ENCODE measurements at regions not wholly inside any gene's neighbourhood (a gene's known extent, or its start where the extent isn't known, plus 50 kb on each side); places are given as distances from the start of the nearest gene placed in this dataset.

- Histone ChIP-seq H4K20me1 (ENCODE audit: insufficient read depth, low read length) (no peaks in the 10 kb centered on the region), H3K9me2 (ENCODE audit: low read depth, low read length) (no peaks in the 10 kb centered on the region), H3K9me3 (ENCODE audit: low read length) (no peaks in the 10 kb centered on the region), H3K4me3 (ENCODE audit: low read depth, low read length, poor library complexity, severe bottlenecking) (no peak overlapping the region), H3K4me2 (ENCODE audit: low read length) (no peak overlapping the region), H3F3A (ENCODE audit: insufficient read depth, low read length) (no peaks in the 10 kb centered on the region), H3K79me2 (ENCODE audit: insufficient read depth, low read length) (no peaks in the 10 kb centered on the region), H3K4me1 (ENCODE audit: insufficient read depth, low read length, severe bottlenecking) (no peaks in the 10 kb centered on the region), H3K36me3 (ENCODE audit: insufficient read depth, low read length) (no peaks in the 10 kb centered on the region), H3K27me3 (ENCODE audit: insufficient read depth, low read length) (no peaks in the 10 kb centered on the region), H3K9ac (ENCODE audit: low read length) (no peak overlapping the region), H3K27ac (ENCODE audit: low read depth, low read length, poor library complexity, severe bottlenecking) (no peak overlapping the region), H2AFZ (ENCODE audit: low read length) (no peak overlapping the region)
- TF ChIP-seq EZH2 (IDR thresholded peaks at IDR 0.05; ENCODE audit: borderline replicate concordance, low read length) (no peak), CTCF (IDR thresholded peaks at IDR 0.05; ENCODE audit: low read length) (no peak)
Measured at GRCh38 chr2:200102971-200103370, 147.6 kb downstream of the MAIP1 start.

GRCh38 chr2:200104015-200104414 is 148.6 kb downstream of the MAIP1 start:
- Histone ChIP-seq H3K4me2 (ENCODE audit: low read length) (no peak overlapping the region), H3K79me2 (ENCODE audit: insufficient read depth, low read length) (no peaks in the 10 kb centered on the region), H3K9me3 (ENCODE audit: low read length) (no peaks in the 10 kb centered on the region), H3K4me3 (ENCODE audit: low read depth, low read length, poor library complexity, severe bottlenecking) (no peak overlapping the region), H2AFZ (ENCODE audit: low read length) (no peak overlapping the region), H3K9ac (ENCODE audit: low read length) (no peak overlapping the region), H3F3A (ENCODE audit: insufficient read depth, low read length) (no peaks in the 10 kb centered on the region), H3K36me3 (ENCODE audit: insufficient read depth, low read length) (no peaks in the 10 kb centered on the region), H3K27ac (ENCODE audit: low read depth, low read length, poor library complexity, severe bottlenecking) (no peak overlapping the region), H4K20me1 (ENCODE audit: insufficient read depth, low read length) (no peaks in the 10 kb centered on the region), H3K4me1 (ENCODE audit: insufficient read depth, low read length, severe bottlenecking) (no peaks in the 10 kb centered on the region), H3K27me3 (ENCODE audit: insufficient read depth, low read length) (no peaks in the 10 kb centered on the region), H3K9me2 (ENCODE audit: low read depth, low read length) (no peaks in the 10 kb centered on the region)
- no peak for TF ChIP-seq CTCF (IDR thresholded peaks at IDR 0.05; ENCODE audit: low read length)
- no peak for TF ChIP-seq EZH2 (IDR thresholded peaks at IDR 0.05; ENCODE audit: borderline replicate concordance, low read length)

GRCh38 chr2:200107514-200108217 is 152.3 kb downstream of the MAIP1 start:
- no peak for TF ChIP-seq CTCF (IDR thresholded peaks at IDR 0.05; ENCODE audit: low read length)
- no peak for TF ChIP-seq EZH2 (IDR thresholded peaks at IDR 0.05; ENCODE audit: borderline replicate concordance, low read length)
- H3K4me2 ChIP-seq (ENCODE audit: low read length): no peak overlapping the region
- no peaks in the 10 kb centered on the region for H3K36me3 ChIP-seq (ENCODE audit: insufficient read depth, low read length)
- H3K9ac ChIP-seq (ENCODE audit: low read length): no peak overlapping the region
- H3F3A ChIP-seq (ENCODE audit: insufficient read depth, low read length): no peaks in the 10 kb centered on the region
- no peaks in the 10 kb centered on the region for H3K4me1 ChIP-seq (ENCODE audit: insufficient read depth, low read length, severe bottlenecking)
- H3K4me3 ChIP-seq (ENCODE audit: low read depth, low read length, poor library complexity, severe bottlenecking): no peak overlapping the region
- no peaks in the 10 kb centered on the region for H3K9me2 ChIP-seq (ENCODE audit: low read depth, low read length)
- H3K9me3 ChIP-seq (ENCODE audit: low read length): no peaks in the 10 kb centered on the region
- H2AFZ ChIP-seq (ENCODE audit: low read length): no peak overlapping the region
- no peak overlapping the region for H3K27ac ChIP-seq (ENCODE audit: low read depth, low read length, poor library complexity, severe bottlenecking)
- no peaks in the 10 kb centered on the region for H4K20me1 ChIP-seq (ENCODE audit: insufficient read depth, low read length)
- no peaks in the 10 kb centered on the region for H3K79me2 ChIP-seq (ENCODE audit: insufficient read depth, low read length)
- no peaks in the 10 kb centered on the region for H3K27me3 ChIP-seq (ENCODE audit: insufficient read depth, low read length)

All from OCI-LY1 (cell line).